A673 (cell line): ENCODE measurements at regions not wholly inside any gene's neighbourhood (a gene's known extent, or its start where the extent isn't known, plus 50 kb on each side); places are given as distances from the start of the nearest gene placed in this dataset.

Experiments
- BruUV-seq: library from RNA; stranded (reverse); fragments of 400-500 nt; replicated peaks from 2 replicates; lab custom pipeline; 2021; lab: Mats Ljungman, UMichigan
- CTCF ChIA-PET: fragments of 300-600 bp; sonication (Branson Sonifier 250); formaldehyde crosslinking; loops from one replicate; lab custom pipeline; 2022; ENCODE audit warnings: antibody characterized with exemption; lab: Charles Lee
- POLR2A ChIA-PET: fragments of 300-600 bp; sonication (Branson Sonifier 250); formaldehyde crosslinking; loops from one replicate; lab custom pipeline; 2022; ENCODE audit warnings: antibody characterized with exemption; ENCODE audit not compliant: low non-redundant PET; lab: Charles Lee
- DNase-seq: peaks from one replicate; pipeline ENCODE4 v3.0.0-alpha.2; 2015; ENCODE audit warnings: low spot score
- H3K27ac ChIP-seq: fragments of 200-600 bp; sonication (generic); 2 replicates; pipeline ENCODE4 v1.5.1; 2016; ENCODE audit warnings: mixed run types, low read depth, mild to moderate bottlenecking, mixed read lengths, antibody characterized with exemption, low read length; ENCODE audit not compliant: poor library complexity, severe bottlenecking
- H3K27me3 ChIP-seq: fragments of 200-600 bp; sonication (generic); replicated peaks from 2 replicates; pipeline ENCODE4 v1.6.1; 2017; ENCODE audit warnings: mixed run types, low read depth, mild to moderate bottlenecking, mixed read lengths, antibody characterized with exemption, low read length; ENCODE audit not compliant: insufficient read depth, poor library complexity
- H3K36me3 ChIP-seq: fragments of 200-600 bp; sonication (generic); 2 replicates; pipeline ENCODE4 v1.6.1; 2016; ENCODE audit warnings: mixed run types, mild to moderate bottlenecking, mixed read lengths, antibody characterized with exemption, low read length; ENCODE audit not compliant: insufficient read depth, poor library complexity, severe bottlenecking
- H3K4me1 ChIP-seq: fragments of 200-600 bp; sonication (generic); 2 replicates; pipeline ENCODE4 v1.6.1; 2017; ENCODE audit warnings: mixed run types, mild to moderate bottlenecking, mixed read lengths, antibody characterized with exemption, low read length; ENCODE audit not compliant: insufficient read depth, poor library complexity, severe bottlenecking
- H3K4me3 ChIP-seq: fragments of 200-600 bp; sonication (generic); 2 replicates; pipeline ENCODE4 v1.5.1; 2016; ENCODE audit warnings: low read depth, mixed run types, mild to moderate bottlenecking, mixed read lengths, low read length; ENCODE audit not compliant: poor library complexity, severe bottlenecking
- H3K9me3 ChIP-seq: fragments of 200-600 bp; sonication (generic); 2 replicates; pipeline ENCODE4 v1.6.1; 2016; ENCODE audit warnings: mixed run types, low read depth, mild to moderate bottlenecking, mixed read lengths, antibody characterized with exemption, low read length; ENCODE audit not compliant: poor library complexity, severe bottlenecking
- EZH2 ChIP-seq: fragments of 200-600 bp; sonication (generic); IDR thresholded peaks from 2 replicates; pipeline ENCODE4 v1.6.1; 2017; ENCODE audit warnings: borderline replicate concordance, low read depth, mild to moderate bottlenecking, mixed read lengths, antibody characterized with exemption, low read length; ENCODE audit not compliant: poor library complexity, severe bottlenecking
- intact Hi-C: fragments of 100-400 bp; cut with micrococcal nuclease; formaldehyde crosslinking; loops from one replicate; pipeline ENCODE4 v1.10.0; 2022; ENCODE audit not compliant: unreplicated experiment
- TF ChIP-seq, protein P1 (sequence below): fragments of 300-800, 200-600 bp; sonication (generic); conservative IDR thresholded peaks from 2 replicates; pipeline ENCODE4 v1.5.1; 2017; ENCODE audit warnings: low read depth, mild to moderate bottlenecking, antibody characterized with exemption, low read length, moderate library complexity, mixed read lengths

DNA sequence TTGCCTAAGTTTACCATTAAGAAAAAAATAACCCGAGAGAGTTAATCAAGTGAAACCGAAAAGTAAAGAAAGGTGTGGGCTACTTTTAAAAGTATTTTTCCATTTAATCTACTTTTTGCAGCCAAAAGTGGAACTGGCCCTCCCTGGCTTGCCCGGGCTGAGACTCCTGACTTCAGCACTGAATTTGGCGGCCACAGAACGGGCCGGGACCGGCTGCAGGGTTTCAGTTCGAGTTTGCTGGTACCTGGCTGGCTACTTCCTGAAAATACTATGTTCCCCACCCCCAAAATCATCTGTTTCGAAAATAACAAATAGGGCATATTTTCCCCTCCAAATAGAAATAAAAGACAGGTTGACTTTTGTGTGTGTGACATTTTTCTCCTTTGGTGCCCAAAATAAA, 173.4 kb upstream of the EXOC2 start:
- intact Hi-C loops: no loop called here
- CTCF ChIA-PET: no interaction called here

GRCh38 chr6:865846-866245, 172.9 kb upstream of the EXOC2 start:
- Histone ChIP-seq H3K27me3 (peaks cover 30% of the 10 kb centered on the region), H3K4me1 (no peaks in the 10 kb centered on the region), H3K36me3 (no peaks in the 10 kb centered on the region), H3K4me3 (no peak overlapping the region), H3K9me3 (no peaks in the 10 kb centered on the region), H3K27ac (no peak overlapping the region)
- no peak for TF ChIP-seq EZH2
- TF ChIP-seq, protein P1, sequence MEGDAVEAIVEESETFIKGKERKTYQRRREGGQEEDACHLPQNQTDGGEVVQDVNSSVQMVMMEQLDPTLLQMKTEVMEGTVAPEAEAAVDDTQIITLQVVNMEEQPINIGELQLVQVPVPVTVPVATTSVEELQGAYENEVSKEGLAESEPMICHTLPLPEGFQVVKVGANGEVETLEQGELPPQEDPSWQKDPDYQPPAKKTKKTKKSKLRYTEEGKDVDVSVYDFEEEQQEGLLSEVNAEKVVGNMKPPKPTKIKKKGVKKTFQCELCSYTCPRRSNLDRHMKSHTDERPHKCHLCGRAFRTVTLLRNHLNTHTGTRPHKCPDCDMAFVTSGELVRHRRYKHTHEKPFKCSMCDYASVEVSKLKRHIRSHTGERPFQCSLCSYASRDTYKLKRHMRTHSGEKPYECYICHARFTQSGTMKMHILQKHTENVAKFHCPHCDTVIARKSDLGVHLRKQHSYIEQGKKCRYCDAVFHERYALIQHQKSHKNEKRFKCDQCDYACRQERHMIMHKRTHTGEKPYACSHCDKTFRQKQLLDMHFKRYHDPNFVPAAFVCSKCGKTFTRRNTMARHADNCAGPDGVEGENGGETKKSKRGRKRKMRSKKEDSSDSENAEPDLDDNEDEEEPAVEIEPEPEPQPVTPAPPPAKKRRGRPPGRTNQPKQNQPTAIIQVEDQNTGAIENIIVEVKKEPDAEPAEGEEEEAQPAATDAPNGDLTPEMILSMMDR: no peak
- no TSS peak for BruUV-seq
- DNase-seq: no peak
- CTCF ChIA-PET: no interaction called here
- intact Hi-C loops: no loop called here
- POLR2A ChIA-PET: no interaction called here

More for the DNA sequence above, 173.4 kb upstream of the EXOC2 start:
- Histone ChIP-seq H3K4me1 (no peaks in the 10 kb centered on the region), H3K27ac (no peak overlapping the region), H3K9me3 (no peaks in the 10 kb centered on the region), H3K36me3 (no peaks in the 10 kb centered on the region), H3K4me3 (no peak overlapping the region), H3K27me3 (peaks cover 25% of the 10 kb centered on the region)
- no peak for TF ChIP-seq EZH2
- TF ChIP-seq, protein P1: no peak
- no peak for DNase-seq
- POLR2A ChIA-PET: no interaction called here
- BruUV-seq: no TSS peak

GRCh38 chr6:863831-864230, 170.9 kb upstream of the EXOC2 start:
- CTCF ChIA-PET: no interaction called here
- POLR2A ChIA-PET: no interaction called here
- no TSS peak for BruUV-seq

More at GRCh38 chr6:863831-864230, 170.9 kb upstream of the EXOC2 start:
- Histone ChIP-seq H3K4me3 (no peak overlapping the region), H3K9me3 (no peaks in the 10 kb centered on the region), H3K27me3 (peaks cover 44% of the 10 kb centered on the region), H3K27ac (no peak overlapping the region), H3K4me1 (no peaks in the 10 kb centered on the region), H3K36me3 (no peaks in the 10 kb centered on the region)
- DNase-seq: no peak
- TF ChIP-seq, protein P1: no peak
- no peak for TF ChIP-seq EZH2
- intact Hi-C loops: no loop called here
